ENCODE measurements at regions not wholly inside any gene's neighbourhood (a gene's known extent, or its start where the extent isn't known, plus 50 kb on each side); places are given as distances from the start of the nearest gene placed in this dataset.
"Not testable (repeated sequence)": the region's sequence is repeated elsewhere in the genome, so short reads cannot be mapped to it uniquely, and the experiment has no call there.

GRCh38 chr5:166088389-166089039 is 2202.9 kb upstream of the WWC1 start:
- Mint-ChIP-seq H3K36me3 (ENCODE audit: low read depth) (no peaks in the 10 kb centered on the region), H3K9me3 (peaks cover 29% of the 10 kb centered on the region), H3K27me3 (ENCODE audit: low read depth) (no peaks in the 10 kb centered on the region), H3K4me1 (ENCODE audit: low read depth) (no peaks in the 10 kb centered on the region), H3K4me3 (no peak overlapping the region), H3K27ac (no peak overlapping the region)
- no peak for DNase-seq (ENCODE audit: low spot score)

DNA sequence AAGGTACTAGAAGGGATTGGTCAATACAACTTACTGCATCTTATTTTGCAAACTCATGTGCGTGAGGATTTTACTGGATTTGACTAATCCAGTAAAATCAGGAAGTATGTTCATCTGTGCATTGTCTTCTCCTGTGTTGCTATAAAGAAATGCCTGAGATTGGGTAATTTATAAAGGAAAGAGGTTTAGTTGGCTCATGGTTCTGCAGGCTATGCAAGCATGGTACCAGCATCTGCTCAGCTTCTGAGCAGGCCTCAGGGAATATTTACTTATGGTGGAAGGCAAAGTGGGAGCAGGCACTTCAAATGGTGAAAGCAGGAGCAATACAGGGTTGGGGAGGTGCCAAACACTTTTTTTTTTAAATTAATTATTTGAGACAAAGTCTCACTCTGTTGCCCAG is 2199.5 kb upstream of the WWC1 start:
- no peaks in the 10 kb centered on the region for H3K36me3 Mint-ChIP-seq (ENCODE audit: low read depth)
- H3K4me3 Mint-ChIP-seq, result no peak overlapping the region
- H3K27ac Mint-ChIP-seq, result no peak overlapping the region
- H3K9me3 Mint-ChIP-seq, result peaks cover 19% of the 10 kb centered on the region
- no peak for DNase-seq (ENCODE audit: low spot score)
- no peaks in the 10 kb centered on the region for H3K27me3 Mint-ChIP-seq (ENCODE audit: low read depth)
- H3K4me1 Mint-ChIP-seq (ENCODE audit: low read depth), result no peaks in the 10 kb centered on the region

DNA sequence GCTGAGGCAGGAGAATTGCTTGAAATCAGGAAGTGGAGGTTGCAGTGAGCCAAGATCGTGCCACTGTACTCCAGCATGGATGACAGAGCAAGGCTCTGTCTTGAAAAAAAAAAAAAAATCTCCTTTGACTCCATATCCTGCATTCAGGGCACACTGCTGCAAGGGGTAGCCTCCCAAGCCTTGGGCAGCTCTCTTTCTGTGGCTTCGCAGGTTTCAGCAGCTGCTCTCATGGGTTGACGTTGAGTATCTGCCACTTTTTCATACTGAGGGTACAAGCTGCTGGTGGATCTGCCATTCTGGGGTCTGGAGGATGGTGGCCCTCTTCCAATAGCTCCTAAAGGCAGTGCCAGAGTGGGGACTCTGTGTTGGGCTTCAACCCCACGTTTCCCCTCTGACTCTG is 2198.1 kb upstream of the WWC1 start:
- H3K4me1 Mint-ChIP-seq (ENCODE audit: low read depth), result no peaks in the 10 kb centered on the region
- H3K36me3 Mint-ChIP-seq (ENCODE audit: low read depth), result no peaks in the 10 kb centered on the region
- no peak overlapping the region for H3K4me3 Mint-ChIP-seq
- H3K27me3 Mint-ChIP-seq (ENCODE audit: low read depth), result no peaks in the 10 kb centered on the region
- H3K9me3 Mint-ChIP-seq, result peaks cover 8% of the 10 kb centered on the region
- H3K27ac Mint-ChIP-seq, result no peak overlapping the region
- no peak for DNase-seq (ENCODE audit: low spot score)

DNA sequence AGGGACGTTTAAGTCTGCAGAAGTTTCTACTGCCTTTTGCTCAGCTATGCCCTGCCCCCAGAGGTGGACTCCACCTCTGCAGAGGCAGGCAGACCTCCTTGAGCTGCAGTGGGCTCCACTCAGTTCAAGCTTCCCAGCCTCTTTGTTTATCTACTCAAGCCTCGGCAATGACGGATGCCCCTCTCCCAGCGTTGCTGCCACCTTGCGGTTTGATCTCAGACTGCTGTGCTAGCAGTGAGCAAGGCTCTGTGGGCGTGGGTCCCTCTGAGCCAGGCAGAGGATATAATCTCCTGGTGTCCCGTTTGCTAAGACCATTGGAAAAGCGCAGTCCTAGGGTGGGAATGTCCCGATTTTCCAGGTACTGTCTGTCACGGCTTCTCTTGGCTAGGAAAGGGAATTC is 2188.5 kb upstream of the WWC1 start:
- Mint-ChIP-seq H3K4me1 (ENCODE audit: low read depth) (no peaks in the 10 kb centered on the region), H3K27ac (no peak overlapping the region), H3K27me3 (ENCODE audit: low read depth) (no peaks in the 10 kb centered on the region), H3K36me3 (ENCODE audit: low read depth) (no peaks in the 10 kb centered on the region), H3K4me3 (no peak overlapping the region), H3K9me3 (peaks cover 19% of the 10 kb centered on the region)
- no peak for DNase-seq (ENCODE audit: low spot score)

GRCh38 chr5:166111021-166111420 is 2180.4 kb upstream of the WWC1 start:
- no peaks in the 10 kb centered on the region for H3K36me3 Mint-ChIP-seq (ENCODE audit: low read depth)
- no peaks in the 10 kb centered on the region for H3K27me3 Mint-ChIP-seq (ENCODE audit: low read depth)
- no peaks in the 10 kb centered on the region for H3K4me1 Mint-ChIP-seq (ENCODE audit: low read depth)
- H3K4me3 Mint-ChIP-seq, result no peak overlapping the region
- peaks cover 19% of the 10 kb centered on the region for H3K9me3 Mint-ChIP-seq
- no peak overlapping the region for H3K27ac Mint-ChIP-seq
- no peak for DNase-seq (ENCODE audit: low spot score)

- Mint-ChIP-seq H3K27ac (no peak overlapping the region), H3K9me3 (peaks cover 9% of the 10 kb centered on the region)
- no peak for DNase-seq (ENCODE audit: low spot score)
Measured at GRCh38 chr5:166117072-166118066, 2174.1 kb upstream of the WWC1 start.

DNA sequence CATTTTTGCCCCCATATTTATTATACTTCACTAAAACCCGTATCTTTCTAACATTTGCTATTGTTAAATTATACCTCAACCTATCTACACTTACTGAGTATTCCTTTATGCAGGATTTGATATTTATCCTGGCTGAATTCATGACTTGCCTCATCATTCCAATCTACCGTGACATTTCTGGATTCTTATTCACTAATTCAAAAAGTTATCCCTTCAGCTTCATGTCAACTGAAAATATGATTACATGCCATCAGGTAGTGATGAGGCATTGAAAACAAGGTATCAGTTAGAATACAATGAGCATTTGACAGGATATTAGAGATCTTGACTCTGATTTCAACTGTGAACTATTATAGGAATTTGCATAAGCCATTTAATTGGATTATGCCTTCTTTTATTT is 2171.9 kb upstream of the WWC1 start:
- no peak overlapping the region for H3K4me3 Mint-ChIP-seq
- H3K27me3 Mint-ChIP-seq (ENCODE audit: low read depth), result no peaks in the 10 kb centered on the region
- H3K27ac Mint-ChIP-seq, result no peak overlapping the region
- no peaks in the 10 kb centered on the region for H3K4me1 Mint-ChIP-seq (ENCODE audit: low read depth)
- H3K9me3 Mint-ChIP-seq, result peaks cover 23% of the 10 kb centered on the region
- no peaks in the 10 kb centered on the region for H3K36me3 Mint-ChIP-seq (ENCODE audit: low read depth)
- no peak for DNase-seq (ENCODE audit: low spot score)

More at GRCh38 chr5:166117072-166118066, 2174.1 kb upstream of the WWC1 start:
- no peaks in the 10 kb centered on the region for H3K36me3 Mint-ChIP-seq (ENCODE audit: low read depth)
- H3K4me1 Mint-ChIP-seq (ENCODE audit: low read depth), result no peaks in the 10 kb centered on the region
- H3K27me3 Mint-ChIP-seq (ENCODE audit: low read depth), result no peaks in the 10 kb centered on the region
- no peak overlapping the region for H3K4me3 Mint-ChIP-seq

DNA sequence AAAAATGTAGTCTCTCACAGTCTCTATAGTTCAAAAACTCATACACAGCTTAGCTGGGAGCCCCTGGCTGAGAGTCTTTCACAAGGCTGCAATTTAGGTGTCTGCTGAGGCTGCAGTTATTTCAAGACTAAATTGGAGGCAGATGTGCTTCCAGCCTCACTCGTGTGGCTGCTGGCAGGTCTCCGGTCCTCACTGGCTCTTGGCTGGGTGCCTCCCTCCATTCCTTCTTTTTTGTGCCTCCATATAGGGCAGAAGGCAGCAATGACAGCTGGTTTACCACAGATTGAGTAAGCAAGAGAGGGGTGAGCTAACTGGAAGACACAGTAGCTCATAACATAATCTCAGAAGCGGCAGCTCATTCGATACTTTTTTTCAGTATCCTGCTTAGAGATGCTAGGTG is 2167.7 kb upstream of the WWC1 start:
- Mint-ChIP-seq H3K9me3 (peaks cover 25% of the 10 kb centered on the region), H3K4me3 (no peak overlapping the region), H3K36me3 (ENCODE audit: low read depth) (no peaks in the 10 kb centered on the region), H3K4me1 (ENCODE audit: low read depth) (no peaks in the 10 kb centered on the region), H3K27me3 (ENCODE audit: low read depth) (no peaks in the 10 kb centered on the region), H3K27ac (no peak overlapping the region)
- no peak for DNase-seq (ENCODE audit: low spot score)

GRCh38 chr5:166127766-166128570 is 2163.5 kb upstream of the WWC1 start:
- H3K4me1 Mint-ChIP-seq (ENCODE audit: low read depth), result no peaks in the 10 kb centered on the region

GRCh38 chr5:166145107-166145506 is 2146.3 kb upstream of the WWC1 start:
- H3K36me3 Mint-ChIP-seq (ENCODE audit: low read depth); H3K27me3 Mint-ChIP-seq (ENCODE audit: low read depth); DNase-seq (ENCODE audit: low spot score); H3K4me3 Mint-ChIP-seq; H3K27ac Mint-ChIP-seq; H3K4me1 Mint-ChIP-seq (ENCODE audit: low read depth): not testable (repeated sequence)
- H3K9me3 Mint-ChIP-seq, result peaks cover 29% of the 10 kb centered on the region

More at GRCh38 chr5:166127766-166128570, 2163.5 kb upstream of the WWC1 start:
- H3K4me3 Mint-ChIP-seq, result no peak overlapping the region
- H3K27ac Mint-ChIP-seq, result no peak overlapping the region
- H3K36me3 Mint-ChIP-seq (ENCODE audit: low read depth), result no peaks in the 10 kb centered on the region
- H3K27me3 Mint-ChIP-seq (ENCODE audit: low read depth), result no peaks in the 10 kb centered on the region
- H3K9me3 Mint-ChIP-seq, result peaks cover 19% of the 10 kb centered on the region
- no peak for DNase-seq (ENCODE audit: low spot score)

GRCh38 chr5:166163996-166164610 is 2127.3 kb upstream of the WWC1 start:
- H3K4me3 Mint-ChIP-seq, result no peak overlapping the region
- H3K4me1 Mint-ChIP-seq (ENCODE audit: low read depth), result no peaks in the 10 kb centered on the region
- no peaks in the 10 kb centered on the region for H3K27me3 Mint-ChIP-seq (ENCODE audit: low read depth)
- H3K36me3 Mint-ChIP-seq (ENCODE audit: low read depth), result no peaks in the 10 kb centered on the region
- peaks cover 23% of the 10 kb centered on the region for H3K9me3 Mint-ChIP-seq
- DNase-seq (ENCODE audit: low spot score), result no peak
- no peak overlapping the region for H3K27ac Mint-ChIP-seq

- H3K27ac Mint-ChIP-seq, result no peak overlapping the region
- H3K27me3 Mint-ChIP-seq (ENCODE audit: low read depth), result no peaks in the 10 kb centered on the region
- no peaks in the 10 kb centered on the region for H3K36me3 Mint-ChIP-seq (ENCODE audit: low read depth)
- no peak for DNase-seq (ENCODE audit: low spot score)
- no peak overlapping the region for H3K4me3 Mint-ChIP-seq
- H3K4me1 Mint-ChIP-seq (ENCODE audit: low read depth), result no peaks in the 10 kb centered on the region
- H3K9me3 Mint-ChIP-seq, result peaks cover 26% of the 10 kb centered on the region
Measured at GRCh38 chr5:166165596-166165995, 2125.8 kb upstream of the WWC1 start.

DNA sequence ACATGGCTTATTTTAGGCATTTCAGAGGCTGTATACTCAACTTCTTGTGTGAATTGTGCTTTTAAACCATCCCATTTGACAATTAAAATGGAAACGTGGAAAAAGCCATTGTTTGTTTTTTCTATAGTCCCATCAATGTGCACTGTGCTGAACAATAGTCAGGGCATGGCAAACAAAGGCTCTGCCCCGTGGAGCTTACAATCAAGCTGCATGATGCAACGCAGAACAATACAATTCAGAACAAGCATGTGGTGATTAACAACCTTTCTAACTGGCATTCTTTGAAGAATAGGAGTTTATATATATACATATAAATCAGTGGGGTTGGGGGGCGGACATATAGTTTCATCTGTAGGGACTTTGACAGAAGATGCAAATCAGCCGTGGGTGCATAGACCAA is 2125.4 kb upstream of the WWC1 start:
- no peak for DNase-seq (ENCODE audit: low spot score)
- no peaks in the 10 kb centered on the region for H3K36me3 Mint-ChIP-seq (ENCODE audit: low read depth)
- no peak overlapping the region for H3K27ac Mint-ChIP-seq
- H3K4me1 Mint-ChIP-seq (ENCODE audit: low read depth), result no peaks in the 10 kb centered on the region
- no peak overlapping the region for H3K4me3 Mint-ChIP-seq
- no peaks in the 10 kb centered on the region for H3K27me3 Mint-ChIP-seq (ENCODE audit: low read depth)
- peaks cover 29% of the 10 kb centered on the region for H3K9me3 Mint-ChIP-seq
